ENCODE measurements at regions not wholly inside any gene's neighbourhood (a gene's known extent, or its start where the extent isn't known, plus 50 kb on each side); places are given as distances from the start of the nearest gene placed in this dataset.
"Not testable (repeated sequence)": the region's sequence is repeated elsewhere in the genome, so short reads cannot be mapped to it uniquely, and the experiment has no call there.

- no peak for DNase-seq (ENCODE audit: low read depth, low spot score)
These were observed 97.9 kb upstream of the SERBP1 start for GRCh38 chr1:67528141-67528540.

- no peak for DNase-seq (ENCODE audit: low read depth, low spot score)
These were observed 99.9 kb upstream of the SERBP1 start for GRCh38 chr1:67530071-67530470.

GRCh38 chr1:67532452-67533216, 102.4 kb upstream of the SERBP1 start:
- DNase-seq (ENCODE audit: low read depth, low spot score), result peak; percentile 66

- DNase-seq (ENCODE audit: low read depth, low spot score), result peak; percentile 33
These were observed 104.4 kb upstream of the SERBP1 start for GRCh38 chr1:67534627-67535065.

- DNase-seq (ENCODE audit: low read depth, low spot score), result peak; percentile 63
These were observed 105.3 kb upstream of the SERBP1 start for GRCh38 chr1:67535474-67535873.

- DNase-seq (ENCODE audit: low read depth, low spot score), result no peak
These were observed 106.9 kb upstream of the SERBP1 start for GRCh38 chr1:67536957-67537666.

GRCh38 chr1:67537667-67538018, 107.4 kb upstream of the SERBP1 start:
- no peak for DNase-seq (ENCODE audit: low read depth, low spot score)

GRCh38 chr1:67540025-67540732, 110.0 kb upstream of the SERBP1 start:
- no peak for DNase-seq (ENCODE audit: low read depth, low spot score)

- no peak for DNase-seq (ENCODE audit: low read depth, low spot score)
These were observed 110.5 kb upstream of the SERBP1 start for GRCh38 chr1:67540733-67541125.

- DNase-seq (ENCODE audit: low read depth, low spot score), result no peak
These were observed 112.5 kb upstream of the SERBP1 start for GRCh38 chr1:67542747-67543146.

- no peak for DNase-seq (ENCODE audit: low read depth, low spot score)
These were observed 114.7 kb upstream of the SERBP1 start for GRCh38 chr1:67544921-67545320.

- no peak for DNase-seq (ENCODE audit: low read depth, low spot score)
These were observed 115.2 kb upstream of the SERBP1 start for GRCh38 chr1:67545364-67545763.

GRCh38 chr1:67551375-67551774, 121.2 kb upstream of the SERBP1 start:
- DNase-seq (ENCODE audit: low read depth, low spot score), result no peak

- no peak for DNase-seq (ENCODE audit: low read depth, low spot score)
These were observed 122.1 kb upstream of the SERBP1 start for GRCh38 chr1:67552336-67552759.

- not testable (repeated sequence) for DNase-seq (ENCODE audit: low read depth, low spot score)
These were observed 124.0 kb upstream of the SERBP1 start for GRCh38 chr1:67554204-67554603.

GRCh38 chr1:67555461-67556296, 125.5 kb upstream of the SERBP1 start:
- no peak for DNase-seq (ENCODE audit: low read depth, low spot score)

- no peak for DNase-seq (ENCODE audit: low read depth, low spot score)
These were observed 126.2 kb upstream of the SERBP1 start for GRCh38 chr1:67556297-67556900.

GRCh38 chr1:67557696-67558448, 127.1 kb upstream of the GADD45A start:
- no peak for DNase-seq (ENCODE audit: low read depth, low spot score)

GRCh38 chr1:67558449-67559193, 126.4 kb upstream of the GADD45A start:
- DNase-seq (ENCODE audit: low read depth, low spot score), result no peak
